ENCODE measurements at regions not wholly inside any gene's neighbourhood (a gene's known extent, or its start where the extent isn't known, plus 50 kb on each side); places are given as distances from the start of the nearest gene placed in this dataset.

DNA sequence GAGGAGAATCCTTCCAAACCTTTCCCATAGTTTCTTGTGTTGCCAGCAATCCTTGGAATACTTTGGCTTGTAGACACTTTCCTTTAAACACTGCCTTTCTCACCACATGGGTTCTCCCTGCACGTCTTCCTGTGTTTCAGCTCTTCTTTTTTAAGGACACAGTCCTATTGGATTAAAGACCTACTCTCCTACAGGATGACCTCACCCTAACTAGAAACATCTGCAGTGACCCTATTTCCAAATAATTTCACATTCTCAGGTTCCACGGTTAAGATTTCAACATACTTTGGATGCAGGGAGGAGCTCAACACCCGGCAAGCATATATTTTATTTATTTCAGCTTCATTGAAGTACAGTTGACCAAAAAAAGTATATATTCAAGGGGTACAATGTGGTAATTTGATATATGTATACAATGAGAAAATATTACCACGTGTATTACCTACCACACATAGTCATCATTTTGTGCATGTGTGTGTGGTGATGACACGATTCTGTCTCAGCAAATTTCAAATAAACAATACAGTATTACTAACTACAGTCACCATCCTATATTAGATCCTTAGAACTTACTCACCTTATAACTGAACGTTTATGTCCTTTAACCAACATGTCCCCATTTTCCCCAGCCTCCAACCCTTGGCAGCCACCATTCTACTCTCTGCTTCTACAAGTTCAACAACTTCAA is 745.0 kb downstream of the CBLN2 start:
- H3K9me3 Mint-ChIP-seq, result peaks cover 0 to 7% (median 3%) of the 10 kb centered on the region in 11 donors

DNA sequence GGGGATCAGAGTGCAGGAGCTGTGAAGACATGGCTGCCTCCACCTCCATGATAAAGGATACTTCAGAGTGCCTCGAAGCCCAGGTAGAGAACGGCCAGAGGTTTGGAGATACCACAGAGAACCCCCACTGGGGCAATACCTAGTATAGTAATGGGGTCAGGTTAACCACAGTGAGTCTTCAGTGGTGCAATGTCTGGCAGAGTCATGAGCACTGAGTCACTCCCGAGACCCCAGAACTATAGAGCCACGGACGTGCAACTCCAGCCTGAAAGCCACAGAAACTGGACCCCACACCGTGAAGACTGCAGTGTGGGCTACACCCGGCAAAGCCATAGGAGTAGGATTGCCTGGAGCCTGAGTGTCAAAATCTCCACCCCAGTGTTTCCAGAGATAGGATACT is 746.6 kb downstream of the CBLN2 start:
- no peaks in the 10 kb centered on the region for H3K9me3 ChIP-seq (ENCODE audit: control insufficient read depth in 2 of 3, low read length in 3 of 3)
- Mint-ChIP-seq H3K9me3 (peaks cover 0 to 7% (median 0%) of the 10 kb centered on the region in 11 donors), H3K36me3 (no peaks in the 10 kb centered on the region), H3K27me3 (peaks cover 0 to 5% (median 0%) of the 10 kb centered on the region in 5 donors), H3K4me1 (no peaks in the 10 kb centered on the region), H3K27ac (no peak overlapping the region), H3K4me3 (no peak overlapping the region)
- no peaks in the 10 kb centered on the region for H3K36me3 ChIP-seq (ENCODE audit: control insufficient read depth in 2 of 3, insufficient read depth in 3 of 3, low read length in 3 of 3)
- POLR2A ChIA-PET, result no interaction called here
- H3K27ac ChIP-seq (ENCODE audit: low read depth, low read length), result no peak overlapping the region
- CTCF ChIA-PET, result no interaction called here
- intact Hi-C loops (cut with micrococcal nuclease), result no loop called here
- no peaks in the 10 kb centered on the region for H3K4me1 ChIP-seq (ENCODE audit: control insufficient read depth in 2 of 2, insufficient read depth in 2 of 2, low read length in 2 of 2)
- H3K4me3 ChIP-seq (ENCODE audit: low read length), result no peak overlapping the region
- DNase-seq, result no peak
- H3K27me3 ChIP-seq (ENCODE audit: control insufficient read depth in 2 of 2, insufficient read depth in 2 of 2, low read length in 2 of 2), result no peaks in the 10 kb centered on the region
- no peak for ATAC-seq

More for the DNA sequence above, 745.0 kb downstream of the CBLN2 start:
- no peaks in the 10 kb centered on the region for H3K4me1 ChIP-seq (ENCODE audit: control insufficient read depth in 2 of 2, insufficient read depth in 2 of 2, low read length in 2 of 2)
- Mint-ChIP-seq H3K27ac (no peak overlapping the region), H3K27me3 (peaks cover 0 to 11% (median 0%) of the 10 kb centered on the region in 5 donors), H3K36me3 (peaks cover 0 to 5% (median 0%) of the 10 kb centered on the region in 5 donors), H3K4me3 (no peak overlapping the region), H3K4me1 (no peaks in the 10 kb centered on the region)
- intact Hi-C loops (cut with micrococcal nuclease), result no loop called here
- no peaks in the 10 kb centered on the region for H3K9me3 ChIP-seq (ENCODE audit: control insufficient read depth in 2 of 3, low read length in 3 of 3)
- ATAC-seq (no peak), DNase-seq (no peak)
- no peaks in the 10 kb centered on the region for H3K27me3 ChIP-seq (ENCODE audit: control insufficient read depth in 2 of 2, insufficient read depth in 2 of 2, low read length in 2 of 2)
- H3K4me3 ChIP-seq (ENCODE audit: low read length), result no peak overlapping the region
- POLR2A ChIA-PET, result no interaction called here
- CTCF ChIA-PET, result no interaction called here
- H3K27ac ChIP-seq (ENCODE audit: low read depth, low read length), result no peak overlapping the region
- no peaks in the 10 kb centered on the region for H3K36me3 ChIP-seq (ENCODE audit: control insufficient read depth in 2 of 3, insufficient read depth in 3 of 3, low read length in 3 of 3)

DNA sequence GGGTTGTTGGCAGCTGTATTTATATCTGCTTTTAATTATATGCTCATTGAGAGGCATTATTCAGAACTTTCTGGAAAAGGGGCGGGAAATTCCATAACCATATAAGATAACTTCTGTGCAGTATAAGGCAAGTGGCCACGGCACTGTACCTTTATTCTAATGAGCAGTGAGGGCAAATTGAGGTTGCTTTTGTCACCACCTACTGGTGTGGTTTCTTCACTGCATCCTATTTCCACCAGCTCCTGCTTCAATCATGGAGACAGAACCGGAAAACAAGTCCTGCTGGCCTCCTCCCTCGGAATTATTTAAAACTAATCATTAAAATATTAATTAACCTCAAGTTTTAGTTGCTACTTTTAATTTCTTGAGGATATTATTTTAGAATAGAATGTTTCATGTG is 759.4 kb downstream of the CBLN2 start:
- Histone ChIP-seq H3K4me1 (ENCODE audit: control insufficient read depth in 2 of 2, insufficient read depth in 2 of 2, low read length in 2 of 2) (no peaks in the 10 kb centered on the region), H3K36me3 (ENCODE audit: control insufficient read depth in 2 of 3, insufficient read depth in 3 of 3, low read length in 3 of 3) (no peaks in the 10 kb centered on the region), H3K27ac (ENCODE audit: low read depth, low read length) (no peak overlapping the region), H3K27me3 (ENCODE audit: control insufficient read depth in 2 of 2, insufficient read depth in 2 of 2, low read length in 2 of 2) (no peaks in the 10 kb centered on the region), H3K4me3 (ENCODE audit: low read length) (no peak overlapping the region), H3K9me3 (ENCODE audit: control insufficient read depth in 2 of 3, low read length in 3 of 3) (no peaks in the 10 kb centered on the region)
- Mint-ChIP-seq H3K9me3 (no peaks in the 10 kb centered on the region), H3K4me3 (no peak overlapping the region), H3K27me3 (no peaks in the 10 kb centered on the region), H3K4me1 (no peaks in the 10 kb centered on the region), H3K27ac (no peak overlapping the region), H3K36me3 (no peaks in the 10 kb centered on the region)
- CTCF ChIA-PET, result interaction anchor here (1.4 to 2.9 kb wide), 2 partner anchors 9 to 1294 kb away, joined by 3 to 11 read pairs; no protein-coding TSS in a partner anchor
- ATAC-seq (no peak), DNase-seq (peak in 3 of 9 donors; percentile 0 to 5 (median 0))
- intact Hi-C loops (cut with micrococcal nuclease), result loop anchor here (2.0 to 10.0 kb wide), 3 partner anchors 850 to 1190 kb away; no protein-coding TSS in a partner anchor
- POLR2A ChIA-PET, result no interaction called here

- no peak overlapping the region for H3K27ac ChIP-seq (ENCODE audit: low read depth, low read length)
- ATAC-seq (no peak), DNase-seq (no peak)
- POLR2A ChIA-PET, result no interaction called here
- no peaks in the 10 kb centered on the region for H3K27me3 Mint-ChIP-seq
- no peak overlapping the region for H3K4me3 ChIP-seq (ENCODE audit: low read length)
- intact Hi-C loops (cut with micrococcal nuclease), result no loop called here
- H3K9me3 Mint-ChIP-seq, result peaks cover 0 to 10% (median 4%) of the 10 kb centered on the region in 11 donors
- CTCF ChIA-PET, result no interaction called here
- H3K36me3 Mint-ChIP-seq, result no peaks in the 10 kb centered on the region
- H3K4me1 ChIP-seq (ENCODE audit: control insufficient read depth in 2 of 2, insufficient read depth in 2 of 2, low read length in 2 of 2), result no peaks in the 10 kb centered on the region
- no peaks in the 10 kb centered on the region for H3K4me1 Mint-ChIP-seq
- peaks cover 0 to 11% (median 0%) of the 10 kb centered on the region in 3 experiments for H3K9me3 ChIP-seq (ENCODE audit: control insufficient read depth in 2 of 3, low read length in 3 of 3)
- no peak overlapping the region for H3K27ac Mint-ChIP-seq
- H3K27me3 ChIP-seq (ENCODE audit: control insufficient read depth in 2 of 2, insufficient read depth in 2 of 2, low read length in 2 of 2), result no peaks in the 10 kb centered on the region
- H3K36me3 ChIP-seq (ENCODE audit: control insufficient read depth in 2 of 3, insufficient read depth in 3 of 3, low read length in 3 of 3), result no peaks in the 10 kb centered on the region
- no peak overlapping the region for H3K4me3 Mint-ChIP-seq
These were observed 783.6 kb downstream of the CBLN2 start for GRCh38 chr18:71760541-71760940.

GRCh38 chr18:71754246-71754645 is 789.9 kb downstream of the CBLN2 start:
- no peaks in the 10 kb centered on the region for H3K36me3 Mint-ChIP-seq
- no peak for ATAC-seq
- CTCF ChIA-PET, result no interaction called here

GRCh38 chr18:71743634-71744033 is 800.5 kb downstream of the CBLN2 start:
- Histone ChIP-seq H3K4me1 (ENCODE audit: control insufficient read depth in 2 of 2, insufficient read depth in 2 of 2, low read length in 2 of 2) (no peaks in the 10 kb centered on the region), H3K4me3 (ENCODE audit: low read length) (no peak overlapping the region), H3K27ac (ENCODE audit: low read depth, low read length) (no peak overlapping the region), H3K9me3 (ENCODE audit: control insufficient read depth in 2 of 3, low read length in 3 of 3) (no peaks in the 10 kb centered on the region), H3K36me3 (ENCODE audit: control insufficient read depth in 2 of 3, insufficient read depth in 3 of 3, low read length in 3 of 3) (no peaks in the 10 kb centered on the region), H3K27me3 (ENCODE audit: control insufficient read depth in 2 of 2, insufficient read depth in 2 of 2, low read length in 2 of 2) (no peaks in the 10 kb centered on the region)
- DNase-seq (no peak), ATAC-seq (no peak)
- no peaks in the 10 kb centered on the region for H3K36me3 Mint-ChIP-seq
- intact Hi-C loops (cut with micrococcal nuclease), result no loop called here
- ChIA-PET POLR2A (no interaction called here), CTCF (no interaction called here)
- no peaks in the 10 kb centered on the region for H3K4me1 Mint-ChIP-seq
- no peak overlapping the region for H3K4me3 Mint-ChIP-seq
- no peak overlapping the region for H3K27ac Mint-ChIP-seq
- H3K9me3 Mint-ChIP-seq, result peaks cover 0 to 19% (median 7%) of the 10 kb centered on the region in 11 donors
- no peaks in the 10 kb centered on the region for H3K27me3 Mint-ChIP-seq

More at GRCh38 chr18:71754246-71754645, 789.9 kb downstream of the CBLN2 start:
- POLR2A ChIA-PET, result no interaction called here
- Mint-ChIP-seq H3K27ac (no peak overlapping the region), H3K9me3 (peaks cover 0 to 3% (median 0%) of the 10 kb centered on the region in 11 donors), H3K4me3 (no peak overlapping the region), H3K4me1 (peaks cover 0 to 1% (median 0%) of the 10 kb centered on the region in 7 donors), H3K27me3 (no peaks in the 10 kb centered on the region)
- no peaks in the 10 kb centered on the region for H3K4me1 ChIP-seq (ENCODE audit: control insufficient read depth in 2 of 2, insufficient read depth in 2 of 2, low read length in 2 of 2)
- H3K27ac ChIP-seq (ENCODE audit: low read depth, low read length), result no peak overlapping the region
- intact Hi-C loops (cut with micrococcal nuclease), result no loop called here
- H3K9me3 ChIP-seq (ENCODE audit: control insufficient read depth in 2 of 3, low read length in 3 of 3), result peaks cover 0 to 5% (median 0%) of the 10 kb centered on the region in 3 experiments
- H3K27me3 ChIP-seq (ENCODE audit: control insufficient read depth in 2 of 2, insufficient read depth in 2 of 2, low read length in 2 of 2), result no peaks in the 10 kb centered on the region
- DNase-seq, result no peak
- H3K36me3 ChIP-seq (ENCODE audit: control insufficient read depth in 2 of 3, insufficient read depth in 3 of 3, low read length in 3 of 3), result no peaks in the 10 kb centered on the region
- H3K4me3 ChIP-seq (ENCODE audit: low read length), result no peak overlapping the region

- ChIA-PET CTCF (no interaction called here), POLR2A (no interaction called here)
- no peaks in the 10 kb centered on the region for H3K27me3 ChIP-seq (ENCODE audit: control insufficient read depth in 2 of 2, insufficient read depth in 2 of 2, low read length in 2 of 2)
- no peak overlapping the region for H3K4me3 ChIP-seq (ENCODE audit: low read length)
- Mint-ChIP-seq H3K9me3 (peaks cover 0 to 5% (median 0%) of the 10 kb centered on the region in 11 donors), H3K4me3 (no peak overlapping the region), H3K4me1 (no peaks in the 10 kb centered on the region), H3K27me3 (no peaks in the 10 kb centered on the region), H3K27ac (no peak overlapping the region), H3K36me3 (no peaks in the 10 kb centered on the region)
- intact Hi-C loops (cut with micrococcal nuclease), result no loop called here
- no peaks in the 10 kb centered on the region for H3K9me3 ChIP-seq (ENCODE audit: control insufficient read depth in 2 of 3, low read length in 3 of 3)
- H3K27ac ChIP-seq (ENCODE audit: low read depth, low read length), result no peak overlapping the region
- no peak for ATAC-seq
- H3K4me1 ChIP-seq (ENCODE audit: control insufficient read depth in 2 of 2, insufficient read depth in 2 of 2, low read length in 2 of 2), result no peaks in the 10 kb centered on the region
- no peak for DNase-seq
- no peaks in the 10 kb centered on the region for H3K36me3 ChIP-seq (ENCODE audit: control insufficient read depth in 2 of 3, insufficient read depth in 3 of 3, low read length in 3 of 3)
These were observed 814.5 kb downstream of the CBLN2 start for GRCh38 chr18:71729611-71730010.

All from naive thymus-derived CD4-positive, alpha-beta T cell (primary cell).